HL-60 (cell line): ENCODE measurements at regions not wholly inside any gene's neighbourhood (a gene's known extent, or its start where the extent isn't known, plus 50 kb on each side); places are given as distances from the start of the nearest gene placed in this dataset.

Experiments
- DNase-seq, 2 experiments: peaks; one replicate each; pipeline ENCODE4 v3.0.0-alpha.2; 2010 to 2020; ENCODE audit warnings: low read depth in 1 of 2, low spot score in 1 of 2
- H3K27ac ChIP-seq: fragments of 250-450 bp; sonication (Bioruptor Pico); replicated peaks from 2 replicates; pipeline ENCODE4 v1.5.1; 2020; ENCODE audit warnings: mild to moderate bottlenecking, moderate library complexity
- H3K27me3 ChIP-seq: fragments of 250-450 bp; sonication (Bioruptor Pico); 2 replicates; pipeline ENCODE4 v1.5.1; 2021; ENCODE audit warnings: mild to moderate bottlenecking, moderate library complexity; ENCODE audit not compliant: insufficient read depth, poor library complexity, severe bottlenecking
- H3K4me3 ChIP-seq: replicated peaks from 2 replicates; pipeline ENCODE4 v1.5.1; 2011; ENCODE audit warnings: mild to moderate bottlenecking, control low read depth, low read length; ENCODE audit not compliant: insufficient read depth
- GABPA ChIP-seq: IDR thresholded peaks from 2 replicates; pipeline ENCODE4 v1.6.1; 2012; ENCODE audit warnings: low read depth
- POLR2AphosphoS5 ChIP-seq: IDR thresholded peaks from 2 replicates; pipeline ENCODE4 v1.6.1; 2012; ENCODE audit warnings: low read depth
- REST ChIP-seq: IDR thresholded peaks from 2 replicates; pipeline ENCODE4 v1.6.1; 2012; ENCODE audit warnings: low read depth; ENCODE audit not compliant: insufficient replicate concordance
- SPI1 ChIP-seq: IDR thresholded peaks from 2 replicates; pipeline ENCODE4 v1.6.1; 2012; ENCODE audit warnings: low read depth, mild to moderate bottlenecking, borderline replicate concordance
- TF ChIP-seq, protein P1 (sequence below): IDR thresholded peaks from one replicate; pipeline ENCODE4 v1.5.1; 2011; ENCODE audit warnings: low read length, control low read depth, inconsistent platforms; ENCODE audit not compliant: insufficient read depth

- Histone ChIP-seq H3K27ac (no peak overlapping the region), H3K27me3 (no peaks in the 10 kb centered on the region), H3K4me3 (no peak overlapping the region)
- TF ChIP-seq SPI1: no peak
- TF ChIP-seq GABPA: no peak
- TF ChIP-seq POLR2AphosphoS5: no peak
- TF ChIP-seq, protein P1, sequence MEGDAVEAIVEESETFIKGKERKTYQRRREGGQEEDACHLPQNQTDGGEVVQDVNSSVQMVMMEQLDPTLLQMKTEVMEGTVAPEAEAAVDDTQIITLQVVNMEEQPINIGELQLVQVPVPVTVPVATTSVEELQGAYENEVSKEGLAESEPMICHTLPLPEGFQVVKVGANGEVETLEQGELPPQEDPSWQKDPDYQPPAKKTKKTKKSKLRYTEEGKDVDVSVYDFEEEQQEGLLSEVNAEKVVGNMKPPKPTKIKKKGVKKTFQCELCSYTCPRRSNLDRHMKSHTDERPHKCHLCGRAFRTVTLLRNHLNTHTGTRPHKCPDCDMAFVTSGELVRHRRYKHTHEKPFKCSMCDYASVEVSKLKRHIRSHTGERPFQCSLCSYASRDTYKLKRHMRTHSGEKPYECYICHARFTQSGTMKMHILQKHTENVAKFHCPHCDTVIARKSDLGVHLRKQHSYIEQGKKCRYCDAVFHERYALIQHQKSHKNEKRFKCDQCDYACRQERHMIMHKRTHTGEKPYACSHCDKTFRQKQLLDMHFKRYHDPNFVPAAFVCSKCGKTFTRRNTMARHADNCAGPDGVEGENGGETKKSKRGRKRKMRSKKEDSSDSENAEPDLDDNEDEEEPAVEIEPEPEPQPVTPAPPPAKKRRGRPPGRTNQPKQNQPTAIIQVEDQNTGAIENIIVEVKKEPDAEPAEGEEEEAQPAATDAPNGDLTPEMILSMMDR: no peak
- no peak for TF ChIP-seq REST
- DNase-seq: no peak
These were observed 1840.1 kb downstream of the PCDH7 start for GRCh38 chr4:32560306-32560705.

DNA sequence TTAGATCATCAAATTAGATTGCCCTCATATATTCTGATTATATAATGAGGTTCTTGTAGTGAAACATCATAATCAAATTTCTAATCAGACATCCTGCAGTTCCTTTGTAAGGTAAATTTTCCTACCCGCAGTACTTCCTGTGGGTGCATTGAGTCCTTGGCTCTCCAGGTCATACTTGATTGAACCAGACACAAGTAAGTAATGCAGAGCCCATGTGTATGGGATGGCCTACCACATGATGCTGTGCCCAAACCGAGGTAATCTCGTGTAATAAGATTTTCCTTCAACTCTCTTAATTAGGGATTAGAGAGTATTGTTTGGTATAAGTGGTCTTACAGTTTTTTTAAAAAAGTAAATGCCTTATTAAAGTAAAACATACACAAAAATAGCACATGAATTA lies 1841.8 kb downstream of the PCDH7 start:
- no peak for TF ChIP-seq REST
- TF ChIP-seq, protein P1: no peak
- no peak for TF ChIP-seq POLR2AphosphoS5
- TF ChIP-seq SPI1: no peak
- no peak for TF ChIP-seq GABPA

DNA sequence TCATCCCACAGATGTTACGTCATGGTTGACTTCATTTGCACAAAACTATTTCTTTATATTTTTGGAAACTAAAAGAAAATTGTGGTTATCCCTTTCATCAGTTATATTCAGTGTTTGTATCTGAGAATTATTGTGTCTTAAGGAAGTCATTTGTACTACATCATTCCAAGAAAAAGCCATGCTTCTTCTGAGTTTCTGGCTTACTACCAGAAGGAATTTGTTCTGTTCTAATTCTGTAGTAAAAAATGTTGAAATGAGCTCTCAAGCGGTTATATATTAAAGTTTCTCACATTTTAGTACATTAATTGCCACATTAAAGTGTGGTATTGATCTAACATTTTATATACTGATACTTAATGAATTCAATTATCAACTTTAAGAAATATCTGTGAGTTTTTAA lies 1844.5 kb downstream of the PCDH7 start:
- Histone ChIP-seq H3K27me3 (no peaks in the 10 kb centered on the region), H3K27ac (no peak overlapping the region), H3K4me3 (no peak overlapping the region)
- DNase-seq: no peak
- TF ChIP-seq, protein P1: no peak
- TF ChIP-seq SPI1 (no peak), REST (no peak), POLR2AphosphoS5 (no peak), GABPA (no peak)

More for the DNA sequence above, 1841.8 kb downstream of the PCDH7 start:
- H3K4me3 ChIP-seq: no peak overlapping the region
- no peak overlapping the region for H3K27ac ChIP-seq
- DNase-seq: no peak
- no peaks in the 10 kb centered on the region for H3K27me3 ChIP-seq
